Endothelial cell of umbilical vein (primary cell): ENCODE measurements at regions not wholly inside any gene's neighbourhood (a gene's known extent, or its start where the extent isn't known, plus 50 kb on each side); places are given as distances from the start of the nearest gene placed in this dataset.
"Not testable (repeated sequence)": the region's sequence is repeated elsewhere in the genome, so short reads cannot be mapped to it uniquely, and the experiment has no call there.

Experiments used
- BruUV-seq: library from RNA; stranded (reverse); fragments of 400-500 nt; replicated peaks from 2 replicates; lab custom pipeline; 2021; lab: Mats Ljungman, UMichigan
- CTCF ChIA-PET: fragments of 300-600, 350-600 bp; sonication (Branson Sonifier 250); formaldehyde crosslinking; loops from one replicate; lab custom pipeline; 2021; ENCODE audit warnings: antibody characterized with exemption, inconsistent platforms; lab: Charles Lee
- POLR2A ChIA-PET: fragments of 300-600, 350-600 bp; sonication (Branson Sonifier 250); formaldehyde crosslinking; loops from one replicate; lab custom pipeline; 2021; ENCODE audit warnings: antibody characterized with exemption, inconsistent platforms; lab: Charles Lee
- DNase-seq: peaks from one replicate; pipeline ENCODE4 v3.0.0-alpha.2; 2011; ENCODE audit warnings: low read depth, low spot score
- FAIRE-seq: peaks from 2 replicates; lab custom pipeline; 2011; peaks lifted over from hg19 to GRCh38; lab: Jason Lieb, UNC
- H2AFZ ChIP-seq: 2 replicates; pipeline ENCODE4 v1.6.0; 2012; ENCODE audit warnings: low read depth, low read length, control low read depth, inconsistent platforms
- H3K27ac ChIP-seq: 2 replicates; pipeline ENCODE4 v1.5.1; 2011; ENCODE audit warnings: low read depth, mild to moderate bottlenecking, control low read depth, low read length, moderate library complexity; ENCODE audit not compliant: insufficient read depth
- H3K27me3 ChIP-seq, 2 experiments: 2 replicates each; pipeline versions ENCODE4 v1.6.0 to v1.6.1; 2011; ENCODE audit warnings: low read length in 2 of 2, mixed read lengths in 1 of 2; ENCODE audit not compliant: control insufficient read depth in 2 of 2, insufficient read depth in 2 of 2
- H3K36me3 ChIP-seq, 2 experiments: 2 replicates in 1 of 2; 3 replicates in 1 of 2; pipeline ENCODE4 v1.5.1; 2011; ENCODE audit warnings: low read length in 2 of 2, mild to moderate bottlenecking in 1 of 2, moderate library complexity in 1 of 2; ENCODE audit not compliant: control insufficient read depth in 2 of 2, insufficient read depth in 2 of 2; ENCODE audit errors: extremely low read depth in 1 of 2
- H3K4me1 ChIP-seq: 3 replicates; pipeline ENCODE4 v1.5.1; 2011; ENCODE audit warnings: mild to moderate bottlenecking, low read length; ENCODE audit not compliant: control insufficient read depth, insufficient read depth; ENCODE audit errors: extremely low read depth
- H3K4me2 ChIP-seq: 2 replicates; pipeline ENCODE4 v1.6.1; 2011; ENCODE audit warnings: low read length, control low read depth, mixed read lengths; ENCODE audit not compliant: insufficient read depth
- H3K4me3 ChIP-seq, 3 experiments: fragments of 200-600 bp in 1 of 3; sonication (generic), shearing (Covaris generic) in 1 of 3; replicated peaks in 1 of 3; 2 replicates each; pipeline ENCODE4 v1.5.1; 2011 to 2016; ENCODE audit warnings: control low read depth in 3 of 3, low read length in 3 of 3, mild to moderate bottlenecking in 2 of 3, inconsistent platforms in 1 of 3, low read depth in 1 of 3, moderate library complexity in 1 of 3; ENCODE audit not compliant: insufficient read depth in 1 of 3
- H3K79me2 ChIP-seq: 2 replicates; pipeline ENCODE4 v1.6.0; 2012; ENCODE audit warnings: low read length, inconsistent platforms; ENCODE audit not compliant: control insufficient read depth, insufficient read depth
- H3K9ac ChIP-seq: replicated peaks from 2 replicates; pipeline ENCODE3; 2011; ENCODE audit warnings: low read length, control low read depth; ENCODE audit not compliant: insufficient read depth; ENCODE audit errors: extremely low read depth
- H3K9me1 ChIP-seq: replicated peaks from 3 replicates; pipeline ENCODE4 v1.6.0; 2011; ENCODE audit warnings: mild to moderate bottlenecking, low read length; ENCODE audit not compliant: control insufficient read depth, insufficient read depth; ENCODE audit errors: extremely low read depth
- H3K9me3 ChIP-seq: replicated peaks from 2 replicates; pipeline ENCODE4 v1.5.1; 2012; ENCODE audit warnings: low read length, inconsistent platforms; ENCODE audit not compliant: control insufficient read depth, insufficient read depth
- H4K20me1 ChIP-seq: replicated peaks from 2 replicates; pipeline ENCODE3; 2011; ENCODE audit warnings: mild to moderate bottlenecking, low read length; ENCODE audit not compliant: control insufficient read depth, insufficient read depth; ENCODE audit errors: extremely low read depth
- CTCF ChIP-seq, 2 donors: IDR thresholded peaks; 1 replicate in 1 of 2; 2 replicates in 1 of 2; pipeline ENCODE4 v1.5.1; 2011; ENCODE audit warnings: low read length in 2 of 2, mild to moderate bottlenecking in 2 of 2, moderate library complexity in 2 of 2, control low read depth in 1 of 2, inconsistent platforms in 1 of 2, low read depth in 1 of 2; ENCODE audit not compliant: insufficient read depth in 1 of 2; ENCODE audit errors: extremely low read depth in 1 of 2
- EZH2 ChIP-seq: IDR thresholded peaks from 2 replicates; pipeline ENCODE4 v1.6.1; 2012; ENCODE audit warnings: borderline replicate concordance, low read depth, mild to moderate bottlenecking, moderate library complexity, low read length, inconsistent platforms; ENCODE audit not compliant: severe bottlenecking
- GATA2 ChIP-seq: IDR thresholded peaks from 2 replicates; pipeline ENCODE4 v1.7.0; 2011; ENCODE audit warnings: low read depth, mild to moderate bottlenecking, moderate library complexity, mixed read lengths, low read length; ENCODE audit not compliant: insufficient read length, insufficient read depth
- POLR2A ChIP-seq: IDR thresholded peaks from 2 replicates; pipeline ENCODE4 v1.6.1; 2012; ENCODE audit warnings: low read depth, mild to moderate bottlenecking, control low read depth, low read length
- dilution Hi-C: fragments of 300-500 bp; cut with MboI; formaldehyde crosslinking; loops from one replicate; pipeline ENCODE4 v1.15.0; 2019; ENCODE audit warnings: low sequenced_read_pairs; ENCODE audit not compliant: extremely low pct_ligation_motif_present
- intact Hi-C: fragments of 100-400 bp; cut with micrococcal nuclease; formaldehyde crosslinking; loops from one replicate; pipeline ENCODE4 v1.10.0; 2022

- no peak for TF ChIP-seq CTCF (IDR thresholded peaks at IDR 0.05; ENCODE audit: extremely low read depth in 1 of 2, insufficient read depth in 1 of 2, low read depth in 1 of 2, low read length in 2 of 2)
- TF ChIP-seq GATA2 = no peak
- no peak for TF ChIP-seq EZH2
- no peak for TF ChIP-seq POLR2A
- FAIRE-seq (no peak), DNase-seq (no peak)
- Histone ChIP-seq H3K36me3 (no peaks in the 10 kb centered on the region), H3K4me2 (no peak overlapping the region), H3K27ac (no peak overlapping the region), H4K20me1 (no peaks in the 10 kb centered on the region), H3K9me1 (no peaks in the 10 kb centered on the region), H3K79me2 (no peaks in the 10 kb centered on the region), H3K9me3 (no peaks in the 10 kb centered on the region), H2AFZ (no peak overlapping the region), H3K4me1 (no peaks in the 10 kb centered on the region), H3K9ac (no peak overlapping the region), H3K27me3 (peaks cover 1 to 2% of the 10 kb centered on the region in 2 experiments), H3K4me3 (no peak overlapping the region)
- POLR2A ChIA-PET = no interaction called here
- dilution Hi-C loops (no loop called here), intact Hi-C loops (no loop called here)
- CTCF ChIA-PET = no interaction called here
- BruUV-seq = no TSS peak
Observed at GRCh38 chr15:62517541-62517940, 352.5 kb upstream of the C2CD4B start.

GRCh38 chr15:62518666-62519065 lies 353.6 kb upstream of the C2CD4B start:
- BruUV-seq, POLR2A ChIA-PET, H3K36me3 ChIP-seq, H2AFZ ChIP-seq, H3K4me1 ChIP-seq, H3K27ac ChIP-seq, H3K9me1 ChIP-seq, H3K4me2 ChIP-seq, H3K4me3 ChIP-seq, H3K79me2 ChIP-seq, CTCF ChIA-PET, H3K27me3 ChIP-seq, H3K9ac ChIP-seq, H4K20me1 ChIP-seq, H3K9me3 ChIP-seq, intact Hi-C loops, DNase-seq, dilution Hi-C loops, FAIRE-seq: not testable (repeated sequence)
